Peyer's patch (tissue), 4 donors: ENCODE measurements at regions not wholly inside any gene's neighbourhood (a gene's known extent, or its start where the extent isn't known, plus 50 kb on each side); places are given as distances from the start of the nearest gene placed in this dataset.

Experiments
- DNase-seq, 3 donors: peaks; one replicate each; pipeline ENCODE4 v3.0.0-alpha.2; 2017 to 2019
- H3K27ac ChIP-seq, 4 donors: fragments of 200-600 bp; sonication (generic); one replicate each; pipeline ENCODE4 v1.5.1; 2016 to 2019
- H3K27me3 ChIP-seq, 2 donors: fragments of 200-600 bp; sonication (generic); one replicate each; pipeline ENCODE4 v1.5.1; 2019
- H3K36me3 ChIP-seq, 3 donors: fragments of 200-600 bp; sonication (generic); one replicate each; pipeline ENCODE4 v1.5.1; 2016 to 2019
- H3K4me1 ChIP-seq, 4 donors: fragments of 200-600 bp; sonication (generic); one replicate each; pipeline ENCODE4 v1.5.1; 2016 to 2019
- H3K4me3 ChIP-seq, 4 donors: fragments of 200-600 bp; sonication (generic); 1 replicate in 3 of 4; 2 replicates in 1 of 4; pipeline ENCODE4 v1.5.1; 2016 to 2019; ENCODE audit warnings: mild to moderate bottlenecking in 1 of 4
- H3K9me3 ChIP-seq, 4 donors: fragments of 200-600 bp; sonication (generic); one replicate each; pipeline ENCODE4 v1.5.1; 2016 to 2019; ENCODE audit warnings: mild to moderate bottlenecking in 1 of 4
- POLR2A ChIP-seq, 2 donors: fragments of 450-650 bp; IDR thresholded peaks; one replicate each; pipeline ENCODE4 v1.5.1; 2017; ENCODE audit warnings: antibody characterized with exemption in 2 of 2, mild to moderate bottlenecking in 2 of 2, moderate library complexity in 2 of 2
- TF ChIP-seq, protein P1 (sequence below), 6 experiments: fragments of 450-650 bp in 4 of 6; fragments of 200-600 bp in 2 of 6; sonication (generic) in 1 of 6; IDR thresholded peaks; one replicate each; pipeline ENCODE4 v1.5.1; 2017 to 2019; ENCODE audit warnings: antibody characterized with exemption in 6 of 6, mild to moderate bottlenecking in 3 of 6, moderate library complexity in 1 of 6

GRCh38 chrX:143455046-143455445, 62.2 kb downstream of the SPANXN3 start:
- Histone ChIP-seq H3K4me1 (no peaks in the 10 kb centered on the region), H3K9me3 (no peaks in the 10 kb centered on the region), H3K36me3 (no peaks in the 10 kb centered on the region), H3K27ac (no peak overlapping the region), H3K4me3 (no peak overlapping the region), H3K27me3 (no peaks in the 10 kb centered on the region)
- DNase-seq: no peak
- TF ChIP-seq, protein P1, sequence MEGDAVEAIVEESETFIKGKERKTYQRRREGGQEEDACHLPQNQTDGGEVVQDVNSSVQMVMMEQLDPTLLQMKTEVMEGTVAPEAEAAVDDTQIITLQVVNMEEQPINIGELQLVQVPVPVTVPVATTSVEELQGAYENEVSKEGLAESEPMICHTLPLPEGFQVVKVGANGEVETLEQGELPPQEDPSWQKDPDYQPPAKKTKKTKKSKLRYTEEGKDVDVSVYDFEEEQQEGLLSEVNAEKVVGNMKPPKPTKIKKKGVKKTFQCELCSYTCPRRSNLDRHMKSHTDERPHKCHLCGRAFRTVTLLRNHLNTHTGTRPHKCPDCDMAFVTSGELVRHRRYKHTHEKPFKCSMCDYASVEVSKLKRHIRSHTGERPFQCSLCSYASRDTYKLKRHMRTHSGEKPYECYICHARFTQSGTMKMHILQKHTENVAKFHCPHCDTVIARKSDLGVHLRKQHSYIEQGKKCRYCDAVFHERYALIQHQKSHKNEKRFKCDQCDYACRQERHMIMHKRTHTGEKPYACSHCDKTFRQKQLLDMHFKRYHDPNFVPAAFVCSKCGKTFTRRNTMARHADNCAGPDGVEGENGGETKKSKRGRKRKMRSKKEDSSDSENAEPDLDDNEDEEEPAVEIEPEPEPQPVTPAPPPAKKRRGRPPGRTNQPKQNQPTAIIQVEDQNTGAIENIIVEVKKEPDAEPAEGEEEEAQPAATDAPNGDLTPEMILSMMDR (IDR thresholded peaks at IDR 0.05): no peak

GRCh38 chrX:143437439-143437838, 79.8 kb downstream of the SPANXN3 start:
- H3K4me1 ChIP-seq: no peaks in the 10 kb centered on the region
- H3K27me3 ChIP-seq: no peaks in the 10 kb centered on the region
- no peak for DNase-seq
- no peak for TF ChIP-seq POLR2A (IDR thresholded peaks at IDR 0.05)
- TF ChIP-seq, protein P1 (IDR thresholded peaks at IDR 0.05): peak in 3 of 6 experiments; percentile 16 to 24 (median 19)
- H3K9me3 ChIP-seq: no peaks in the 10 kb centered on the region
- H3K27ac ChIP-seq: no peak overlapping the region
- H3K4me3 ChIP-seq: no peak overlapping the region
- H3K36me3 ChIP-seq: no peaks in the 10 kb centered on the region

DNA sequence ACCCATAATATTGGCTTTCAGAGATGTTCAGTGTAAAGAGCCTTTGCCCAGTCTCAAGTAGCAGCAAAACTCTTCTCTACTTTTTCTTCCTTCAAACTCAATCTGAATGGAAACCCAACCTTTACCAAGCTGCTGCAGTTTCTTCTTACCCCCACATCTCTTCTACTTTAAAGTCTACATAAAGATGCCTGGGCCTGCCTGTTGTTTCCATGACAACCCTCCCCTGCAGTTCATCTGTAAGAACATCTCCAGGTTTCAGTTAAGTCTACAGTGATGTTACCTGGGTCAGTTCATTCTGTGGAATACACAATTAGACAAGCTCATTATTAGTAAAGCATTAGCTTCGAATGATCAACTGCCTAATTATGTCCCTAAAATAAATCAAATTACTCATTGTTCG, 81.4 kb downstream of the SPANXN3 start:
- H3K4me1 ChIP-seq: no peaks in the 10 kb centered on the region
- TF ChIP-seq, protein P1 (IDR thresholded peaks at IDR 0.05): no peak
- TF ChIP-seq POLR2A (IDR thresholded peaks at IDR 0.05): no peak
- H3K27me3 ChIP-seq: no peaks in the 10 kb centered on the region
- DNase-seq: no peak
- no peak overlapping the region for H3K4me3 ChIP-seq
- H3K27ac ChIP-seq: no peak overlapping the region
- no peaks in the 10 kb centered on the region for H3K36me3 ChIP-seq
- no peaks in the 10 kb centered on the region for H3K9me3 ChIP-seq

GRCh38 chrX:143429811-143430210, 87.5 kb downstream of the SPANXN3 start:
- no peaks in the 10 kb centered on the region for H3K9me3 ChIP-seq
- TF ChIP-seq, protein P1 (IDR thresholded peaks at IDR 0.05): no peak
- TF ChIP-seq POLR2A (IDR thresholded peaks at IDR 0.05): no peak
- H3K4me1 ChIP-seq: no peaks in the 10 kb centered on the region
- no peak overlapping the region for H3K27ac ChIP-seq
- H3K4me3 ChIP-seq: no peak overlapping the region
- H3K36me3 ChIP-seq: no peaks in the 10 kb centered on the region
- H3K27me3 ChIP-seq: no peaks in the 10 kb centered on the region
- DNase-seq: no peak

- no peak for TF ChIP-seq POLR2A (IDR thresholded peaks at IDR 0.05)
- TF ChIP-seq, protein P1 (IDR thresholded peaks at IDR 0.05): no peak
- no peak overlapping the region for H3K27ac ChIP-seq
- no peaks in the 10 kb centered on the region for H3K36me3 ChIP-seq
- no peaks in the 10 kb centered on the region for H3K27me3 ChIP-seq
- no peak for DNase-seq
- no peaks in the 10 kb centered on the region for H3K9me3 ChIP-seq
- H3K4me1 ChIP-seq: no peaks in the 10 kb centered on the region
- H3K4me3 ChIP-seq: no peak overlapping the region
Measured at GRCh38 chrX:143429131-143429530, 88.1 kb downstream of the SPANXN3 start.

DNA sequence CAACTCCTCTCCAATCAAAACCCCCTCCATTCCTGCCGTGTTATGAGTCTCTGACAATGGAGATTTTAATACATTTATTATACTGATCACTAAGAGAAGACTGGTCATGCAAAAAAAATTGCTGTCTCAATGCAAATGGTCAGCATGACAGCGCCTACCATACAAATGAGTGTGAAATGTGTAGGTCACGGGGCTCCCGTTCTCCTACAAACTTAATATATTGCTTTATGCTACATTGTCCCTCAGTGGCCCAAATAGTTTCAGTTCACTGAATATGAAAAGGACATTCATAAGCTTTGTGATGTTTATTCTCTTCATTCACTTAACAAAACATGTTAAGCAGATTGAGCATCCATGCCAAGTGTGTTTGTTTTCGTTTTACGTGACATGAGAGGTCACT, 116.1 kb downstream of the SPANXN3 start:
- Histone ChIP-seq H3K4me1 (no peaks in the 10 kb centered on the region), H3K36me3 (no peaks in the 10 kb centered on the region), H3K27me3 (no peaks in the 10 kb centered on the region), H3K27ac (no peak overlapping the region), H3K9me3 (no peaks in the 10 kb centered on the region), H3K4me3 (no peak overlapping the region)
- no peak for DNase-seq
- TF ChIP-seq POLR2A (IDR thresholded peaks at IDR 0.05): no peak
- TF ChIP-seq, protein P1 (IDR thresholded peaks at IDR 0.05): no peak
